ENCODE measurements at regions not wholly inside any gene's neighbourhood (a gene's known extent, or its start where the extent isn't known, plus 50 kb on each side); places are given as distances from the start of the nearest gene placed in this dataset.
A peak's percentile ranks its signal among the peaks of the same experiment; 100 is the strongest.
"Not testable (repeated sequence)": the region's sequence is repeated elsewhere in the genome, so short reads cannot be mapped to it uniquely, and the experiment has no call there.

DNA sequence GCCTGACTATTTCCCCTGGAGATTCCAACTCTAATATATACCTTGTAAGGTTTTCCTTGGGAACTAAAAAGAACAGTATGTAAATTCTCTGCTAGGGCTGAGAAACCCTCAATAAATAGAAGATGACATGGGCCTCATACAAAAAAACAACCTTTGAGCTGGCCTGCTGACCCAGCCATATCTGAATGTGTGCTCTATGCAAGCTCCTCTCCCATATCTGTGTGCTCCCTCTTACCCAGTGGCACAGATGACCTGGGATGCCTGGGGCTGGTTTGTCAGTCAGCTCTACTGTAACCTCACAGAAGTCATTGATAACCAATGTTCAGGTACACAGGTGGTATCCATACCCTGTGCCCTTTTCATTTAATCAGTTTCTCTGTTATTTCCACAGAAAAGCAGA is 329.2 kb downstream of the SEC16B start:
- no peak for DNase-seq

GRCh38 chr1:177634151-177634550 is 335.7 kb downstream of the SEC16B start:
- DNase-seq: not testable (repeated sequence)

DNA sequence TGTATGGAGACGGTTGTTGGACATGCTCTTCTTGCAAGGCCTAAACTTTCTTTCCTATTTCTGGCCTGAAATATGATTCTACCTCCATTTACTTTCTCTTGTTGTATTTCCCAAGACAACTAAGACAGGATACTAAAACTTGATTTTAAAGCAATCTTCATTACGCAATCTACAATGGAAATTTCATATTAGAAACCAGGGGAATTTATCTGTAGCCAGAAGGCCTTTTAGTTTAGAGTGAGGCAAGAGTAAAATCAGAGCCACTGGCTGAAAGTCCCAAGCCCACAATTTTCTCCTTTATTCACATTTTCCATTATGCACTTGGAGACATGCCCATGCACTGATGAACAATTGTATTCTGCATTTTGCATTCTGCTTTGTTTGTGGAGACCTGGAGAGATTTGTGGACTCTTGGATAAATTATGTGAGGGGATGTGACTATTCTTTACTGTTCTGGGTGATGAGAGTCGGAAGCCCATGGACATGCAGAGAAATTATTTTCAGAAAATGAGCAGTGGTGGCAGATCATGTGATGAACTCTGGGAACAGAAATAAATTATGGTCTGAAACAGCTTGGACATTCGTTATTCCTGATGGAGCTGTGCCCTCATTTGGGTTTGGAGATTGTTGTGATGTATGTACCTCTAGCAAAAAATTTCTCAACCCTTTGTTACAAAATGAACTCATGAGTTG is 336.8 kb downstream of the SEC16B start:
- no peak for DNase-seq

GRCh38 chr1:177631770-177632169 is 338.1 kb downstream of the SEC16B start:
- DNase-seq: no peak

DNA sequence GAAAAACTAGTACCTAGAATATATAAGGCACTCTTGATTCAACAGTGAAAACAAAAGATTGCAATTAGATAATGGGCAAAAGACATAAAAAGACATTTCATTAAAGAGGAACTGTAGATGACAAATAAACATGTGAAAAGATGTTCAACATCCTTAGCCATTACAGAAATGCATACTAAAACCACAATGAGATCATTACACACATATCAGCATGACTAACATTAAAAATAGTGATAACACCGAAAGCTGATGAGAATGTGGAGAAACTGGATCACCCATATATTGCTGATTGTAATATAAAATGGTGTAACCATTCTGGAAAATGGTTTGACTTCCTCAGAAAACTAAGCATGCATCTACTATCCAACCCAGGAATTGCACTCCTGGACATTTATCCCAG is 340.3 kb downstream of the SEC16B start:
- no peak for DNase-seq

- DNase-seq: no peak
Observed at GRCh38 chr1:177627148-177627910, 342.5 kb downstream of the SEC16B start.

DNA sequence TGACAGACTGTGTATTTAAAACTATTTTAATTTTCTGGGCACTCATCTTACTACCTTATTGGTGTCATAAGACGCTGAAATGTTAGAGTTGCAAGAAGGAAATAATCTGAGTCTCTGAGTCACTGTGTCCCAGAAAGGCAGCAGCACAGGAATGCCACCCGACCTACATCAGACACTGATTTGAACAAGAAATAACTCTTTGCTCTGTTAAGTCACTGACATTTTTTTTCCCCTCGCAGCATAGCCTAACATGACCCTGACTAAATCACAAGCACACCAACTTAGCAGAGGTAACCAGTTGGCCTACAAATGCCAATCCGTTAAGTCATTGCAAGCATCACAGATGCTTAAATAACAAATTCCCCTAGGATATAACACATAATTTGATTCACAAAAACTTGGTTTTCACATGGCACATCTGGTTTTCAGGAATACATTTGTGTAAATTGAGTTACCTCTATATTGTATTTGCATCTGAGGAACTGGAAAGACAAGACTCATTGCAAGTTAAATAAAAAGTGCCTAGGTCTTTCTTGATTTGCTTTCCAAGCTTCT is 349.1 kb downstream of the SEC16B start:
- no peak for DNase-seq

GRCh38 chr1:177615251-177615650 is 354.6 kb downstream of the SEC16B start:
- no peak for DNase-seq

DNA sequence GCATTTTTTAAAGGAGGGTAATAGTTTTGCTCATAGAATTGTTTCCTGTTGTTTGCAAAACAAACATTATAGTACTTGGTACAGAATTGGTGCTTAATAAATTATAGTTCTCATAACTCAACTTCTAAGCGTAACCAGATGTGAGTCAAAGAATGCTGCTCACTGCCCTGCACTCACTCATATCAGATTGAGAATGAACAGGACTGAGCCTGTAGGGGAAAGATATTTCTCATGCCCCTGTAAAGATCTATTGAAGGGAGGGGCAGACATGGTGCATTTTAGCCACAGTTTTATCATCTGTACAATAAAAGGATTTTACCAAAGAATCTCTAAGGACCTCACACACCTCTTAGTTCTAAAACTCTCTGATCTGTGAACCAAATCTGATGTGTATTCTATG is 358.5 kb downstream of the SEC16B start:
- no peak for DNase-seq

DNA sequence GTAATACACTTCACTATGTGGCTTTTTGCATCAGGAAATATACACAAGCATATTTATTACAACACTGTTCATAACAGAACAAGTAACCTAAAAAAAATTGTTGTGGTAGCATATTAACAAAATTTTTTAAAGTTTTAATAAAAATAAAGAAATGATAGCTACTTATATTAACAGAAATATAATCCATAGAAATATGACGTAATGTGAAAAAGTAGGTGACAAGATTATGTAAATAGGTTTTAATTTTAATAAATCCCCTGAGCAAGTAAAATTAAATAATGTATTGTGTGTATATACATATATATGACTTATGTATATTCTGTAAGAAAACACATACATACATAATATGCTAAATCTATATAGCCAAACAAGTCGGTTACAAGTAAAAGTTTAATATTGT is 359.9 kb downstream of the SEC16B start:
- no peak for DNase-seq

DNA sequence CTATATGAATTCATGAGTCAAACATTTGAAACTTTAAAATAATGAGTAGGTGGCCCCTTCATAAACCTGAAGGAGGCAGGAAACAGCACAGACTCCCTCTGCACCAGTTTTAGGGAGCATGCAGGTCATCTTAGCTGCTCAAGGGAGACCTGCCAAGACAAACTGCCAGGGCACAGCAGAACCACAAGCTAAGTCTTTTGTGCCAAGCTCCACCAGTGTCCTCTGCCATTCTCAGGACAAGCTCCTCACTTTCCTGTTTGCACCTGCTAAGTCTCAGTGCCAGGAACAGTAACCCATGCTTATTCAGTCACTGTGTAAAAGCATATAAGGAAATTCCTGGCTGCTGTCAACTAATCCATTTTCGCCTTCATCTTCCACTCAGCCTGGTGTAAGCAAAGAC is 368.9 kb downstream of the SEC16B start:
- DNase-seq: no peak

DNA sequence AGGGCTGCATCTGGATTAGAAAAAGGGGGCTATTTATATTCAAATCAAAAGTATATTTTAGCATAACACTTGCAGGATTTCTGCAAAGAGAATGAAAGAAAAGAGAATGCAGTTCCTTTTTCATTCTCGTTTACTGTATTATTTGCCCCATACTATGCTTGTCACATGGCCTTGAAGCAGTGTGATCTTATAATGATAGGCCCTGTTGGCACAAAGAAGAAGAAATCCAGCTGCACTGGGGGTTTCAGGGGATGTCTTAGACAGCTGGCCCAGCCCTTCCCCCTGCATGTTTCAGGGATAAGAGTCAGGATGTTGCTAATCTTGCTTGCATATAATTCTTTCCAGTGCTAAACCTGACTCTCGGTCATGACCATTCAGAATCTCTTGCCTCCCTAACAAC is 369.5 kb downstream of the SEC16B start:
- DNase-seq: no peak

GRCh38 chr1:177597393-177597792 is 372.5 kb downstream of the SEC16B start:
- no peak for DNase-seq

- DNase-seq: no peak
Observed at GRCh38 chr1:177596485-177596884, 373.4 kb downstream of the SEC16B start.

DNA sequence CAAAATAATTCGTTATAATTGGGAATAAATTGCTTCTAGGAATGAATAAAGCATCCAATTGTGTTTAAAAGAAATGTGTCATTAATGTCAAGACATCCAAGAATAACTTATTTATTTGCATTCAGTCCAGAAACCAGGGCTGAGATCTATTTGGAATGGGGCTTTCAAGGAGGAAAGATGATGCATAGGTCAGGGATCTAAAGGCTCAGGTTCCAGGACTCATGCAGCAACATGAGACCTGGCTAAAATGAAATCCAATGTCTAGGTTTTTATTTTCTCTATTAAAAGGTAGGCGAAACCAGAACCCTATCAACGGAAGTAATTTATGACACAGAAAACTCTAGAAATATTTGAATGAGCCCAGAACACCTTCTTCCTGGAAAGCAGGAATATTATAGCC is 376.8 kb downstream of the SEC16B start:
- DNase-seq: no peak

DNA sequence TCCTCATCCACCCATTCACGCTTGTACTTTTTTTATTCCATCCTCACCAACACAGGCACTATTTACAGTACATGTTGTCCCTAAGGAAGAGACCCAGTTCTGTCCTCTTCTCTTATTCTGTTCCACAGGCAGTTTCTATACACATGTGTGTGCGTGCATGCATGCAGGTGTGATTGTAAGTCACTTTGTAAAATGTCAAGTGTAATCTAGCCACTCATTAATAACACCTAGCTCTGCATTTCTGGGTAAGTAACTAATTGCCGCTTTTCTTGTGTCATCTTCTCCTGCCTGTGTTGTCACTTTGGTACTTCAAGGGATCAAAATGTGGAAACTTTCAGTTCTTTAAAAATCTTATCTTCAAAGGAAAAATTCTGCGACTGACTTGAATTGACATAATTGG is 377.2 kb downstream of the SEC16B start:
- DNase-seq: no peak

GRCh38 chr1:177591155-177591554 is 378.7 kb downstream of the SEC16B start:
- DNase-seq: no peak

DNA sequence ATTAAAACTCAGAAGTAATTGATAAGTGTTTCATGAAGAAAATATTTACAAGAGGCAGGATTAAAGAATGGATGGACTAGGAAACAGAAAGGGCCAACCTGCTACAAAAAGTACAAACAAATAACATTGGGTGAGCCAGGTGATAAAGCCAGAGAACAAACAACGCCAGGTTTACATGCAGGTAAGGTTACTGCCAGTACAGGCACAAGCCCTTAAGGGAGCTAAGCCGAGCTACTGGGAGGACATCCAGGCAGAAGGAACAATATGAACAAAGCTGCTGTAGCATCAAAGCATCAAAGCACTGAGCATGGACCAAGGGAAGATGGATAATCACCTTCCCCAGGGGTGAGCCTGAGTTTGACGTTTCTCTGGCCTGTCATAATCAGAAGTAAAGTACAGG is 380.7 kb downstream of the SEC16B start:
- DNase-seq: no peak

DNA sequence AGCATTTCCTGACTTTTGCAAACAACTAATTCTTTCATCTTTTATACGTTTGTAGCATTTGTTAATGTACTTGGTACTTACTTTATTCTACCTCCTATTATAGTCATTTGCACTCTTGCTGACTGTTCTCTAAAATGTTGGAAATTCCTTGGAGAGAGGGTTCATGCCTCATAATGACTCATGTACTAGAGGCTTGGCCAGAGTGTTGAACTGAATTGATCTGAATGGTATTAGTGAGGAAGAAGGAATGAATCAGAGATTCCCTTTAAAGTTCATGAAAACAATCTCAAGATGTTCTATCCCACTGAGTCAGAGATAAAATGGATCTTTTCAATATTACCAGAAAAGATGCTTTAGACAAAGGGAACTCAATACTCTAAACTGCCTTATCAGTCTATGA is 383.4 kb downstream of the SEC16B start:
- DNase-seq: no peak

DNA sequence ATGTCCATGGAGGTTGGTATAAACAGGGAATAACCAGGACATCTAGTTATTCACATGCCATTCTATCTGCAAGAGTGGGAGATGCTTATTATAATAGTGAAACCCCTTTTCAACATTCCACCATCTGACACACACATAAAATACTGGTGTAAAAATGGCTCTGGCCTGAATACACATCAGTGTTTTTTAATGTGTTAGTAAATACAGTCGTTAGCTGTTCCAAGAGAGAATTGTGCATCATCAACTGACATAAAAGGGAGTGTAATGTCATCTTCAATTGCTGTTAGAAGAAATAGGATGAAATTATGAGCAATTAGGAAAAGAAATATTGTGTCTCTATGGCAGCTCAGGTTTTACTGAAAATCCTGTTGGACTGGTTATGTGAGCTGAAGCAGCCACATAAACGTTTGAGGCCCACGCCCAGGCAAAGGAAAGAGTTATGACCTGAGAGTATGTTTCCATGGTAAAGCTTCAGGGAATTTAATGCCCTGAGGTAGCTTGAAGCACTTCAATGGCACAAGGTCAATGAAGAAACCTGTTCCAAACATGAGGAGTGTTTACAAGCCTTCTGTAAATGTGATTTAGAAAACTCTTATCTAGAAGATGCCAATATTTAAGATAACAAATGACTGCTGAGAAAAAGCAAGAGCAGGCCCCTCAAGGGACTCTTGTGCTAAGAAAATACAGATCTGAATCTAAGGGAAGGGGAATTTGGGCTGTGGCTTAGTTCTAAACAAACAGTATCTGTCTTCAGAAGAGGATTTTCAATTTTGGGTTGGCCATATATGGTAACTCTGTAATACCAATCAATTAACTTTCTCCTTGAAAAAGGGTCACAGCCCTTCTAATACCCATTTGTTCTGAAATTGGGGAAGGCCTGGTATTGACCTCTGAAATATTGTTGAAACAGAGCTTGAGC is 384.3 kb downstream of the SEC16B start:
- DNase-seq: peak; percentile 15

DNA sequence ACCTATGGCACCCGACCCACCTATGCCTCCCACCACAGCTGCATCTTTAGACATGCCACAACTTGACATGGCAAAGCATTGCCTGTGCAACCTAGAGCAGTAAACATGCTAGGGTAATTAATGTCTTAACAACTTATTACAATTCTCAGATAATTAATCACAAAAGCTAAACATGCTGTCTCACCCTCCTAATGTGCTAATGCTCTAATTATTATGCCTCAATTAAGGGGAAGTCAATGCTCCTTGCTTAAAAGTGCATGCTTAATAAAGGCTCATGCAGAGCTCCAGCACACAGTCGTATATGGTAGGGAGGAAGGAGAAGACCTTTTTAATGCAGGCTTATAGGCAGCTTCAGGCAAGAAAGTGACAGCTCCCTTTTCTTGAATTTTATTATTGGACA is 396.0 kb downstream of the SEC16B start:
- DNase-seq: no peak

DNA sequence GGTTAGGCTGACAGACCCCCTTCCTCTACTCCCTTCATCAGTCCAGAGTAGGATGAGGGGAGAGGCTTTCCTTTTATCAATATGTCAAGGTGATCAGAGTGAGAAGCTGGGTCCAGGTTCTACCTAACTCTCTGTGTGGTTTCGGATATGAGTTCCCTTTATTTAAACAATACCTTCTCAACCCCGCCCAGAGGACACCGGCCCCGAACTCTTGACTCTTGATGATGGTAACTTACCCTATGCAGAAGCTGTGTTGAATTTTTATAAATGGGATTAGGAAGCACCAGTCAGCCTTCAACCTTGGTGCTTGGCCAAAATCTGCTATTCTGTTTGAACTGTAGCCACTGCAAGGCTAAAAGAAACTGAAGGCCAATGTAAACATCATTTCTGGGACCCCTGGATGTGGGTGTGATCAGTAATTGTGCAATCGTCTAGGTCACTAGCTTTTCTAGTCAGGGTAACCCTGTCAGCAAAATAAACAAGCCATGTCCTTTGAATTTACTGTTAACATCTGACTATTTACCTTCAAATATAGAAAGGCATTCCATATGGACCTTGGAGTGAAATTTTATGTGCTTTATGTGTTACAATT is 398.3 kb downstream of the SEC16B start:
- DNase-seq: no peak

Data from skin of body (tissue), 1 donor.